Activated CD4-positive, alpha-beta memory T cell treated with anti-CD3 and anti-CD28 coated beads, Interleukin-2, amount 10 ng/mL, durations not matched to agents 7 days and 5 days (primary cell): ENCODE measurements at regions not wholly inside any gene's neighbourhood (a gene's known extent, or its start where the extent isn't known, plus 50 kb on each side); places are given as distances from the start of the nearest gene placed in this dataset.

Experiments used
- CTCF ChIA-PET: fragments of 350-600 bp; sonication (Branson Sonifier 250); formaldehyde crosslinking; loops from one replicate; lab custom pipeline; 2021; ENCODE audit warnings: antibody characterized with exemption, inconsistent platforms; lab: Charles Lee
- POLR2A ChIA-PET: fragments of 350-600 bp; sonication (Branson Sonifier 250); formaldehyde crosslinking; loops from one replicate; lab custom pipeline; 2021; ENCODE audit warnings: antibody characterized with exemption; lab: Charles Lee
- DNase-seq: peaks from one replicate; pipeline ENCODE4 v3.0.0-alpha.2; 2020
- H3K27ac Mint-ChIP-seq: one replicate; pipeline ENCODE4 v1.8.0; 2021; ENCODE audit warnings: mild to moderate bottlenecking, mixed read lengths
- H3K27me3 Mint-ChIP-seq: one replicate; pipeline ENCODE4 v1.8.0; 2021; ENCODE audit warnings: mixed read lengths
- H3K36me3 Mint-ChIP-seq: one replicate; pipeline ENCODE4 v1.8.0; 2021; ENCODE audit warnings: low read depth, mixed read lengths
- H3K4me1 Mint-ChIP-seq: one replicate; pipeline ENCODE4 v1.8.0; 2021; ENCODE audit warnings: mixed read lengths
- H3K4me3 Mint-ChIP-seq: one replicate; pipeline ENCODE4 v1.8.0; 2021; ENCODE audit warnings: mild to moderate bottlenecking, mixed read lengths
- H3K9me3 Mint-ChIP-seq: one replicate; pipeline ENCODE4 v1.8.0; 2021; ENCODE audit warnings: mixed read lengths

DNA sequence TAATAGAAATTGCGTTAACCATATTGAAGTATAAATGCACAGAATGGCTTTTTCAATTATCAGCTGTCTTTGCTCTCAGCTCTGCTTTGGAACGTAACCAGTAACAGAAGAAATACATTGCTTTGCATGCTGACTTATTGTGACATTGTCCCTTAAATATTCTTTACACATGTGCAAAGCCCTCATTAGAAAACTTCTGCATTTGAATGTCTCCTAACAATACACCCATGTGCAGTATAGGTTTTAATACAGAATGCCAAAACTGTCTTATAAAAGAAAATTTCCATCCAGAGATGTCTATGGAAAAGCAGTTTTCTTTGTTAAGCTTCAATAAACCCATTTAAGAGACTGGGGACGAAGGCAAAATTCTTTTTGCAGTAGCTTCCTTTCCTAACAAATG is 560.3 kb upstream of the CHORDC1 start:
- ChIA-PET POLR2A (no interaction called here), CTCF (no interaction called here)
- Mint-ChIP-seq H3K27ac (no peak overlapping the region), H3K36me3 (no peaks in the 10 kb centered on the region), H3K27me3 (no peaks in the 10 kb centered on the region), H3K4me1 (no peaks in the 10 kb centered on the region), H3K4me3 (no peak overlapping the region), H3K9me3 (peaks cover 5% of the 10 kb centered on the region)
- no peak for DNase-seq

DNA sequence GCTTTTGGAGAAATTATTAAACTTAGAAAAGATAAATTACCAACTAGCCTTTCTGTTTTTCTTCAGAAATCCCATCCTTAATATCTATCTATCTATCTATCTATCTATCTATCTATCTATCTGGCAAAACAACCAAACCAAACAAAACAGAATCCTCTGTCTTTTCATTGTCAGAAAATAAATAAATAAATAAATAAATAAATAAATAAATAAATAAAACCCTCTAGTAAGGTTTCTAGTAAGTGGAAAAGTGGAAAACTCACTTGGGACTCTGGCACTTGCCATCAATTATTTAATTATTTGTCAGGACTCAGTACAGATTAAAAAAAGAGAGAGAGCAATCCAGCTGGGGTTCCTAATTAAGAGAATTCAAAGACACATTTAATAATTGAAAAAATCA is 556.2 kb upstream of the CHORDC1 start:
- H3K9me3 Mint-ChIP-seq, result peaks cover 17% of the 10 kb centered on the region
- no peaks in the 10 kb centered on the region for H3K4me1 Mint-ChIP-seq
- H3K27me3 Mint-ChIP-seq, result no peaks in the 10 kb centered on the region
- ChIA-PET CTCF (no interaction called here), POLR2A (no interaction called here)
- no peak overlapping the region for H3K4me3 Mint-ChIP-seq
- DNase-seq, result no peak
- H3K27ac Mint-ChIP-seq, result no peak overlapping the region
- H3K36me3 Mint-ChIP-seq, result no peaks in the 10 kb centered on the region

DNA sequence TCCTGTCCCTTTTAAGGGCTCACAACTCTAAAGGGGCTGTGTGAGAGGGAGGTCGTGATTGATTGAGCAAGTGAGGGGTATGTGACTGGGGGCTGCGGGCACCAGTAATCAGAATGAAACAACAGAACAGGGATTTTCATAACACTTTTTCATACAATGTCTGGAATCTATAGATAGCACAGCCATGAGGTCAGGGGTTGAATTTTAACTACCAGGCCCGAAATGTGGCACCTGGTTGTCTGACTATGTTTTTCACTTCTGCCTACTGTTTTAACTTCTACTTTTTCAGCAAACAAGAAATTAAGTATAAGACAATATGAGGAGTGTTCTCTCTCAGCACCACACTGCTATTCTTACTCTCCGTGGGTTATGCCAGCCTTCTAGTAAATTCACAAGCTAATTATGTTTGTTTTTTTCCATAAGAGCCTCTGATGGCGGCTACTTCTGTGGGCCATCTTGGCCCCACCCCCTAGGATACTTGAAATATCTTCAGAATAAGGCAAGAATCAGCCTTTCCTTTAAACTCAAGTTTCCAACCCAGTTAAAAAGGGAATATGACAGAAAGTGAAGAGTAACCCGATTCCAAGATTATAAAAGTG is 552.8 kb upstream of the CHORDC1 start:
- Mint-ChIP-seq H3K27ac (no peak overlapping the region), H3K4me1 (no peaks in the 10 kb centered on the region), H3K9me3 (peaks cover 24% of the 10 kb centered on the region), H3K4me3 (no peak overlapping the region), H3K27me3 (no peaks in the 10 kb centered on the region), H3K36me3 (no peaks in the 10 kb centered on the region)
- CTCF ChIA-PET, result no interaction called here
- POLR2A ChIA-PET, result no interaction called here
- no peak for DNase-seq

DNA sequence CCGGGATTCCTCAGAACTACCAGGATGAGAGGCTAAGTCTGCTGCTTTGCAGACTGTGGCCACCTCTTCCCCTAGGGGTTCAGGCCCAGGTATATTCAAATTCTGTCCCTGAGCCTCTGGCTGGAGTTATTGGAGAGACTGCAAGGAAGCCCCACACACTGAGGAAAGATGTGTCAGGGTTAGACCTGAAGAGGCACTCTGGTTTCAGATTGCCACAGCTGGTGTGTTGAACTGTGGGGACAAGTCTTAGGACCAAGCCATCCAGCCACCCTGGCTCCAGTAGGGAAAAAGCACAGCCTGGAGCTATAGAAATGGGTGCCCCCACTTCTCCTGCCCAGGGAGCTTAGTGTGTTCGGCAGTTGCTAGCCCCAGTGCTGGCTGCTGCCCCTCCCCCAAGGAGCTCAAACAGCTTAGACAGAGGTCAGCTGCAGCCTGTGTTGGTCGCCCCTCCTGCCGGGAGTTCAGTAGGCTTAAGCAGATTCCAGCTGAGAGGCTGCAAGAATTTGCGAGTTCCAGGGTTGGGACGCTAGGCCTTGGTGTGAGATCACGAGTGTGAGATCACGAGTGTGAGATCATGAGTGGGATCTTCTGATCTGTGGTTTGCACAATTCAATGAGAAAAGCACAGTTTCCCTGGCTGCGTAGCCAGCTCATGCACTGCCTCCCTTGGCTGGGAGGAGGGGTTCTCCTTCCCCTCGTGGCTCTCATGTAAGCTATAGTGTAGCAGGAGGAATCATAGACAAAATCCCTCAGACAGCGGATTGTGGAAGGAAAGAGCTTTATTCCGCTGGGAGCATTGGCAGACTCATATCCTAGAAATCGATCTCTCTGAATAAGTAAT is 552.1 kb upstream of the CHORDC1 start:
- POLR2A ChIA-PET, result no interaction called here
- H3K9me3 Mint-ChIP-seq, result peaks cover 27% of the 10 kb centered on the region

DNA sequence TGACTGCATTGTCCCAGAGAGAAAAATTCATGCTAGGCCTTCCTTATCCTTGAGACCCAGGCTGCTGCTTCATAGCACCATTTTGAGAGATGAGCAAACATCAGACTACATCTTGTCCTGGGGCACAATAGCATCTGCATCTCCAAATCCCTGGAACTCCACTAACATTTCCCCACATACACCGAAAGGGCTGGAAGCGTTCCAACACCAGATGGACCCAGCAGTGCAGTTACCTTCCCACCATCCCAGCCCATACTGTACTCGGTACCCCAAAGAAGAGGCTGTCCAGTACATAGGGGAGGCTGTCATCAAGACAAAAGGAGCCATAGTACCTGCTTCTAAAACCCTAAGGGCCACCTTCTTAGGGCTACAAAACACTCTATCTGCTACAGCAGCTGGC is 547.2 kb upstream of the CHORDC1 start:
- Mint-ChIP-seq H3K9me3 (peaks cover 17% of the 10 kb centered on the region), H3K27me3 (no peaks in the 10 kb centered on the region), H3K27ac (no peak overlapping the region), H3K36me3 (no peaks in the 10 kb centered on the region), H3K4me3 (no peak overlapping the region), H3K4me1 (no peaks in the 10 kb centered on the region)
- ChIA-PET CTCF (no interaction called here), POLR2A (no interaction called here)
- no peak for DNase-seq

More for the DNA sequence above, 552.1 kb upstream of the CHORDC1 start:
- H3K27ac Mint-ChIP-seq, result no peak overlapping the region
- DNase-seq, result no peak
- H3K27me3 Mint-ChIP-seq, result no peaks in the 10 kb centered on the region
- H3K4me1 Mint-ChIP-seq, result no peaks in the 10 kb centered on the region
- H3K4me3 Mint-ChIP-seq, result no peak overlapping the region
- no peaks in the 10 kb centered on the region for H3K36me3 Mint-ChIP-seq
- CTCF ChIA-PET, result no interaction called here

DNA sequence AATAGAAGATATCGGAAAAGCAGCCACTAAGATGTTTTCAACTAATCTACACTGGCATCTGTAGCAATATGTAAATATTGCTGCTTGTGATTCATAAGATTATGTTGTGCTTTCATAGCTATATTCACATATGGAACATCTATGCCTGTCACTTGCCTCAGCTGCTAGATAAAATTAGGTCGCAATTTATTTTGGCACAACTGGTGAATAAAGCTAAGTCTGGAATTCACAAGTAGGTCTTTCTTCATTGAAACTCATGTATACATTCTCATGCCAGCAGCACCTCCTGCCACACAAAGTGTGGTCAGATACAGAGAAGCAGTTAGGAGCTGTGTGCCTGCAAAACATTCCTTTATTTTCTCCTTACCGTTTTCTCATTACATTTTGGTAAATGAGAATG is 543.3 kb upstream of the CHORDC1 start:
- Mint-ChIP-seq H3K4me3 (no peak overlapping the region), H3K9me3 (peaks cover 11% of the 10 kb centered on the region), H3K27ac (no peak overlapping the region), H3K4me1 (no peaks in the 10 kb centered on the region), H3K27me3 (no peaks in the 10 kb centered on the region), H3K36me3 (no peaks in the 10 kb centered on the region)
- ChIA-PET POLR2A (no interaction called here), CTCF (no interaction called here)
- no peak for DNase-seq

DNA sequence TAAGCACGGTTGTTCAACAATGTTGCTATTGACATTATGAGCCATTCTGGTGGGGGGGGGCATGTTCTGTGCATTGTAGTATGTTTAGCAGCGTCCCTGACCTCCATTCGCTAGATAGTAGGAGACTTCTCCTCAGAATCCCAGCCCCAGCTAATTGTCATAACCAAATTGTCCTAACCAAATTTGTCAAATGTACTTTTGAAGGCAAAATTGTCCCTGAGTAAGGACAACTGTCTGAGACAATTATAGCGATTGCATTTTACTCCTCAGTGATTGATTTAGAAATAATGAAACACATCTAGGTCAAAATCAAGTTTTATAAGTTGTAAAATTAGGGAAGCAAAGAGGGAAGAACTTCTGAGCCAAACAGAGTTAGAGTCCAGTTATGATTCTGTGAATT is 541.8 kb upstream of the CHORDC1 start:
- Mint-ChIP-seq H3K36me3 (no peaks in the 10 kb centered on the region), H3K9me3 (peaks cover 3% of the 10 kb centered on the region), H3K4me1 (no peaks in the 10 kb centered on the region), H3K27me3 (no peaks in the 10 kb centered on the region), H3K27ac (no peak overlapping the region), H3K4me3 (no peak overlapping the region)
- CTCF ChIA-PET, result no interaction called here
- POLR2A ChIA-PET, result no interaction called here
- no peak for DNase-seq

DNA sequence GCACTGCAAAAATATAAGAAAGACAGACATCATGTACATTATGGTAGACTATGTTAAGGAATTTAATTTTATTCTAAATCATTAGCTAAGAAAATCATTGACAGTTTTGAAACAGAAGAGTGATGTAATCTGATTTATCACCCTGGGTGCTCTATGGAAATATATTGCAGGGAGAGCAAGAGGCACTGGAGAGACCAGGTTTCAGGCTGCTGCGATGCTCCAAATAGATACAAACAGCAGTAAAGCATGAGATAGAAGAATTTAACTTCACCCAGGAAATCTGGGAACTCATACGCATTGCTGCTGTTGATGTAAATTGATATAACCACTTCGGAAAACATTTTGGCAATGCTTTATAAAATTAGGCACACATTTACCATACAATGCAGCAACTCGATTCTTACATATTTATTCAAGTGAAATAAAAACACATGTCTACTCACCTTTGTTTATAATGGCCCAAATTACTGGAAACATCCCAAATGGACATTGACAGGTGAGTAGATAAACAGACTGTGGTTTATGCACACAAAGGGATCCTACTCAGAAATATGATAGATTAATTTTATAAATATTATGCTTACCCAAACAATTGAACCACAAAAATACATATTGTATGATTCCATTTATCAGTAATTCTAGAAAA is 535.1 kb upstream of the CHORDC1 start:
- ChIA-PET CTCF (no interaction called here), POLR2A (no interaction called here)
- no peaks in the 10 kb centered on the region for H3K9me3 Mint-ChIP-seq
- DNase-seq, result no peak
- no peaks in the 10 kb centered on the region for H3K4me1 Mint-ChIP-seq
- no peak overlapping the region for H3K27ac Mint-ChIP-seq
- no peak overlapping the region for H3K4me3 Mint-ChIP-seq
- no peaks in the 10 kb centered on the region for H3K36me3 Mint-ChIP-seq
- H3K27me3 Mint-ChIP-seq, result no peaks in the 10 kb centered on the region

DNA sequence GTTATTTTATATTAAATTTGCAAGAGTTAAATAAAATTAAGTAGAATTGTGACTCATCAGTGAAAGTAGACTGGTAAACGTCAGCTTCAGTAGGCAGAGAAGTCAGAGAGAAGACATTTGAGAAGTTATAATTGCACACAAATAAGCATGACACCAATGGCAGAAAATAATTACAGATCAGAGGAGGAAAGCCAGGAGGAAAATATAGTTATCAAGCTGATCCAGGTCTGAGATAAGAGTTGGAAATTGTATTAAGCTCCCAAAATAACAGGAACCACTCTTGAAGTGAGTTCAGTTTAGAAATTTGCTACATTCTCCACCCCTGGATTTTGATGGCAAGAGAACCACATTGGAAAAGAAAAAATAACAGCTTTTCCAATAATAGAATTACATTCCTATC is 533.8 kb upstream of the CHORDC1 start:
- CTCF ChIA-PET, result no interaction called here
- no peaks in the 10 kb centered on the region for H3K27me3 Mint-ChIP-seq
- no peak for DNase-seq
- no peak overlapping the region for H3K4me3 Mint-ChIP-seq
- no peaks in the 10 kb centered on the region for H3K36me3 Mint-ChIP-seq
- no peaks in the 10 kb centered on the region for H3K4me1 Mint-ChIP-seq
- no peaks in the 10 kb centered on the region for H3K9me3 Mint-ChIP-seq
- POLR2A ChIA-PET, result no interaction called here
- H3K27ac Mint-ChIP-seq, result no peak overlapping the region

DNA sequence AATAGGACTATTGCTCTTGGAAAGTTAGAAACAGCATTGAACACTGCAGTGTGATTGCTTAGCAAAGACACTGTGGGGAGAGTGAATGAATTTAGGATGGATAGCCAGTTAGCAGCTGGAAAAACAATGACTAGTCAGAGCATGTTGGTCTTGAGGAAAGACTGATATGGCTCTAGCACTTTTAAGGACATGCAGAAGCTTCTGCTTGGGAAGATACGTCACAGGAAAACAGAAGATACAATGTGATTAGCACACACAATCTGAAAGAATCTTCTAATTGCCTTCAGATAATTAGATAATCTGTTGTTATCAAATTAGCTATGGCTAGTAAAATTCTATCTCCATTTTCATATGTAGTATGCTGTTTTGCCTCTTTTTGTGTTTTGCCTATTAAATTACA is 530.7 kb upstream of the CHORDC1 start:
- no peaks in the 10 kb centered on the region for H3K27me3 Mint-ChIP-seq
- no peak overlapping the region for H3K27ac Mint-ChIP-seq
- POLR2A ChIA-PET, result no interaction called here
- CTCF ChIA-PET, result no interaction called here
- H3K4me1 Mint-ChIP-seq, result no peaks in the 10 kb centered on the region
- H3K4me3 Mint-ChIP-seq, result no peak overlapping the region
- H3K36me3 Mint-ChIP-seq, result no peaks in the 10 kb centered on the region
- peaks cover 2% of the 10 kb centered on the region for H3K9me3 Mint-ChIP-seq
- DNase-seq, result no peak

DNA sequence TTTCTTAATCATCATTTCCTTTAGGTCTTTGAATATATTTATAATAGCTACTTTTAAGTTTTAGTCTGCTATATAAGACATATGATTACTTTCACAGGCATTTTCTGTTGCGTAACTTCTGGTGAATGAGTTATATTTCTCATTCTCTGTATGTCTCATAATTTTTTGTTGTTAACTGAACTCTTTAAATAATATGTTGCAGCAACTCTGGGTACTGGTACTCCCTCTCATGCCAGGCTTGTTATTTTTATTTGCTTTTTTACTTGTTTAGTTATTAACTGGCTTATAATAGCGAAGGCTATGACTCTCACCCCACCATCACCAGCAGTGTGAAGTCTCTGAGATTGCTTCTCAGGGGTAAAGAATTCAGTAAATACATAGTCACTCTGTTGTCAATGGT is 524.2 kb upstream of the CHORDC1 start:
- Mint-ChIP-seq H3K27ac (no peak overlapping the region), H3K27me3 (no peaks in the 10 kb centered on the region), H3K4me1 (no peaks in the 10 kb centered on the region), H3K9me3 (peaks cover 8% of the 10 kb centered on the region), H3K36me3 (no peaks in the 10 kb centered on the region), H3K4me3 (no peak overlapping the region)
- ChIA-PET POLR2A (no interaction called here), CTCF (no interaction called here)
- no peak for DNase-seq

DNA sequence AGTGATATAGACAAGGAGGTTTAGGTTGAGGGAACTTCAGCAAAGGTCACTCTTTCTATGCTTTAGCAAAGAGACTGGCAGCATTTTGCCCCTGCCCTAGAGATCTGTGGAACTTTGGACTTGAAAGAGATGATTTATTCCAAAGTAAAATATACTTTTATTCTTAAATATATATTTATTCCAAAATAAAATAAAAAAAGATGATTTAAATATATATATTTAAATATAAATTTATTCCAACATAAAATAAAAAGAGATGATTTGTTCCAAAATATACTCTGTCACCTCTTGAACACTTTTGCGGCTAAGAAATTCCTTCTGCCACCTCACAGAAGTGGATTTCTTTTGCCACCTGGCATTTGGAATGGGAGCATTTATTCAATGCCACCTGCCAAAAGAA is 521.3 kb upstream of the CHORDC1 start:
- Mint-ChIP-seq H3K4me1 (no peaks in the 10 kb centered on the region), H3K27ac (no peak overlapping the region), H3K4me3 (no peak overlapping the region), H3K9me3 (peaks cover 6% of the 10 kb centered on the region), H3K27me3 (no peaks in the 10 kb centered on the region), H3K36me3 (no peaks in the 10 kb centered on the region)
- POLR2A ChIA-PET, result no interaction called here
- DNase-seq, result no peak
- CTCF ChIA-PET, result no interaction called here

DNA sequence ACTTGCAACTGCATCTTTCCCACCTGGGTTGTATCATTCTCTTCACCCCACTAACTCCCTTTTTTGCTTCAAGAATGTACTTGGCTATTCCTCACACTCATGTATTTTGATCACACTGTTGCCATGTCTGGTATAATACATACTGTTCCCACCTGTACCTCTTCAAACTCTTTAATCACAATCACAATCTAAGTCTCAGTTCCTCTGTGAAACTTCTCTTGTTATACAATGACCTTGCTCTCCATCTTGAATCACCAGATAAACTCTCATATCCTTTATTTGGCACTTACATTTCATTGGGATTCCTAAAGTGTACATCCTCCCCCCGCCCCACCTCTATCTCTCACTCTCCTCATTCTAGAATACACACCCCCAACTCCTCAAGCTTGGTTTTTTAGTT is 516.0 kb upstream of the CHORDC1 start:
- H3K27me3 Mint-ChIP-seq, result no peaks in the 10 kb centered on the region
- no peak overlapping the region for H3K4me3 Mint-ChIP-seq
- ChIA-PET CTCF (no interaction called here), POLR2A (no interaction called here)
- H3K36me3 Mint-ChIP-seq, result no peaks in the 10 kb centered on the region
- peaks cover 4% of the 10 kb centered on the region for H3K9me3 Mint-ChIP-seq
- no peak for DNase-seq
- no peak overlapping the region for H3K27ac Mint-ChIP-seq
- no peaks in the 10 kb centered on the region for H3K4me1 Mint-ChIP-seq
